Mesenchymal stem cell (in vitro differentiated cells and primary cell): ENCODE measurements at regions not wholly inside any gene's neighbourhood (a gene's known extent, or its start where the extent isn't known, plus 50 kb on each side); places are given as distances from the start of the nearest gene placed in this dataset.

Experiments used
- DNase-seq: peaks from one replicate; pipeline ENCODE4 v3.0.0-alpha.2; 2013
- H2AFZ ChIP-seq: one replicate; pipeline ENCODE4 v1.6.1; 2013; ENCODE audit warnings: low read depth, mild to moderate bottlenecking, control low read depth, inconsistent platforms, low read length, moderate library complexity
- H2AK5ac ChIP-seq: 2 replicates; pipeline ENCODE4 v1.6.1; 2013; ENCODE audit warnings: low read length, moderate library complexity, mild to moderate bottlenecking, inconsistent platforms; ENCODE audit not compliant: severe bottlenecking
- H2BK120ac ChIP-seq: one replicate; pipeline ENCODE4 v1.6.1; 2013; ENCODE audit warnings: low read depth, mild to moderate bottlenecking, inconsistent platforms, low read length, moderate library complexity
- H2BK12ac ChIP-seq, 2 experiments: one replicate each; pipeline ENCODE4 v1.6.1; 2013; ENCODE audit warnings: inconsistent platforms in 2 of 2, low read length in 2 of 2, mild to moderate bottlenecking in 2 of 2, moderate library complexity in 2 of 2, control low read depth in 1 of 2
- H2BK15ac ChIP-seq: one replicate; pipeline ENCODE4 v1.6.1; 2013; ENCODE audit warnings: mild to moderate bottlenecking, low read depth, inconsistent platforms; ENCODE audit not compliant: poor library complexity, severe bottlenecking
- H2BK5ac ChIP-seq: 2 replicates; pipeline ENCODE4 v1.6.1; 2013; ENCODE audit warnings: low read depth, mild to moderate bottlenecking, low read length, control low read depth, inconsistent platforms; ENCODE audit not compliant: poor library complexity, severe bottlenecking
- H3K14ac ChIP-seq, 2 experiments: one replicate each; pipeline ENCODE4 v1.6.1; 2013; ENCODE audit warnings: inconsistent platforms in 2 of 2, low read length in 2 of 2, control low read depth in 1 of 2, mild to moderate bottlenecking in 1 of 2, moderate library complexity in 1 of 2
- H3K18ac ChIP-seq, 2 experiments: one replicate each; pipeline ENCODE4 v1.6.1; 2013; ENCODE audit warnings: inconsistent platforms in 2 of 2, low read length in 2 of 2, control low read depth in 1 of 2, low read depth in 1 of 2, mild to moderate bottlenecking in 1 of 2
- H3K23ac ChIP-seq, 2 experiments: one replicate each; pipeline ENCODE4 v1.6.1; 2013; ENCODE audit warnings: inconsistent platforms in 2 of 2, low read length in 2 of 2, mild to moderate bottlenecking in 2 of 2, moderate library complexity in 2 of 2, control low read depth in 1 of 2
- H3K27ac ChIP-seq: 2 replicates; pipeline ENCODE4 v1.5.1; 2013; ENCODE audit warnings: mild to moderate bottlenecking, moderate library complexity, low read length, control low read depth, inconsistent platforms; ENCODE audit not compliant: poor library complexity, severe bottlenecking
- H3K27me3 ChIP-seq, 2 experiments: 2 replicates each; pipeline versions ENCODE4 v1.6.1 to v1.7.0; 2013; ENCODE audit warnings: low read length in 2 of 2, mild to moderate bottlenecking in 2 of 2, moderate library complexity in 2 of 2, control low read depth in 1 of 2, inconsistent platforms in 1 of 2; ENCODE audit not compliant: control insufficient read depth in 1 of 2, insufficient read depth in 1 of 2
- H3K36me3 ChIP-seq, 2 experiments: 2 replicates each; pipeline versions ENCODE4 v1.6.1 to v1.7.0; 2013; ENCODE audit warnings: low read length in 2 of 2, control low read depth in 1 of 2, inconsistent platforms in 1 of 2, low read depth in 1 of 2, mild to moderate bottlenecking in 1 of 2; ENCODE audit not compliant: insufficient read depth in 2 of 2, control insufficient read depth in 1 of 2
- H3K4ac ChIP-seq, 2 experiments: one replicate each; pipeline ENCODE4 v1.6.1; 2013; ENCODE audit warnings: inconsistent platforms in 2 of 2, low read length in 2 of 2, mild to moderate bottlenecking in 2 of 2, moderate library complexity in 2 of 2, control low read depth in 1 of 2, low read depth in 1 of 2
- H3K4me1 ChIP-seq: 2 replicates; pipeline ENCODE4 v1.6.1; 2013; ENCODE audit warnings: low read depth, low read length, control low read depth; ENCODE audit not compliant: control insufficient read depth, insufficient read depth
- H3K4me2 ChIP-seq: 2 replicates; pipeline ENCODE4 v1.6.1; 2013; ENCODE audit warnings: low read length, mild to moderate bottlenecking, inconsistent platforms; ENCODE audit not compliant: poor library complexity, severe bottlenecking
- H3K4me3 ChIP-seq, 2 experiments: 2 replicates each; pipeline versions ENCODE4 v1.5.1 to v1.7.0; 2013; ENCODE audit warnings: low read length in 2 of 2, mild to moderate bottlenecking in 2 of 2, control low read depth in 1 of 2, low read depth in 1 of 2; ENCODE audit not compliant: insufficient read depth in 1 of 2
- H3K79me1 ChIP-seq: replicated peaks from 2 replicates; pipeline ENCODE4 v1.6.1; 2013; ENCODE audit warnings: mild to moderate bottlenecking, control low read depth, low read length, inconsistent platforms; ENCODE audit not compliant: poor library complexity, severe bottlenecking
- H3K9ac ChIP-seq: 2 replicates; pipeline ENCODE4 v1.7.0; 2013; ENCODE audit warnings: mild to moderate bottlenecking, low read length, moderate library complexity
- H3K9me3 ChIP-seq: 2 replicates; pipeline ENCODE4 v1.7.0; 2013; ENCODE audit warnings: mild to moderate bottlenecking, low read length; ENCODE audit not compliant: control insufficient read depth
- H4K8ac ChIP-seq: one replicate; pipeline ENCODE4 v1.6.1; 2013; ENCODE audit warnings: inconsistent platforms, mild to moderate bottlenecking, low read length, moderate library complexity
- H4K91ac ChIP-seq: one replicate; pipeline ENCODE4 v1.6.1; 2013; ENCODE audit warnings: mild to moderate bottlenecking, low read length, inconsistent platforms
- WGBS: methylation state at CpG from one replicate; pipeline ENCODE4 v1.1.7; 2013; ENCODE audit warnings: mixed read lengths; 5-methylcytosine and 5-hydroxymethylcytosine counted together

DNA sequence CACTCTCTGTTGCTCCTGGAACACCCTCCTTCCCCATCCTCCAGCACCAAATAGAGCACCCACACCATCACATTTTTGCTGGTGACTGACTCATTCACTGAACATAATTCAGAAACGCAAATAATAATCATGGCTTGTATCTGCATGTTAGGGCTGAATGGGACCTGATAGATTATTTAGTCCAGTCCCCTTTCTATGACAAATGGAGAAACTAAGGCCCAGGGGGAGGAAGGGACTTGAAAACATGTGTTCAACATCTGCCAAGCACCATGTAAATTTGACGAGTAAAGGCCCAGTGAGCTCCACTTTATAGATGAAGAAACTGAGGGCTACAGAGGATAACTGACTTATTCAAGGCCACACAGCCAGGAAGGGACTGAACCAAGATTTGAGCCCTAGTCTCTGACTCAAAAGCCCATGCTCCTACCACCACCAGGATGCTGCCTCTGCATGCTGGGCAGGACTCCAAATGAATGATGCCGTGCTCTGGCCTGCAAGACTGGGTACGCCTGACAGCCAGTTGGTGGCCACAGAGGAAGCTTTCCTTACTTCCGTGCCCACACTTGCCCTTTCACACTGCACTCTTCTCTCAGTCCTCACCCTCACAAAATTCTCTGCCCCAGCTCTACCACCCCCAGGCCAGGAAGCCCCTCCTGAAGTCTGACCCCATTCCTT, 133.3 kb upstream of the PJA1 start:
- H3K4me3 ChIP-seq = no peak overlapping the region
- H3K23ac ChIP-seq = no peak overlapping the region
- H3K9ac ChIP-seq = no peak overlapping the region
- no peak overlapping the region for H3K18ac ChIP-seq
- no peak overlapping the region for H4K91ac ChIP-seq
- H2AK5ac ChIP-seq = no peak overlapping the region
- H4K8ac ChIP-seq = no peak overlapping the region
- no peak overlapping the region for H3K14ac ChIP-seq
- H3K9me3 ChIP-seq = no peaks in the 10 kb centered on the region
- no peak overlapping the region for H2BK15ac ChIP-seq
- 83% methylated on average over 4 of the region's 5 CpGs for WGBS
- no peak overlapping the region for H2BK12ac ChIP-seq
- H2BK120ac ChIP-seq = no peak overlapping the region
- no peak overlapping the region for H2BK5ac ChIP-seq
- H2AFZ ChIP-seq = no peak overlapping the region
- no peak overlapping the region for H3K4me2 ChIP-seq
- no peak overlapping the region for H3K27ac ChIP-seq
- H3K36me3 ChIP-seq = no peaks in the 10 kb centered on the region
- no peak for DNase-seq
- H3K79me1 ChIP-seq = no peaks in the 10 kb centered on the region
- H3K27me3 ChIP-seq = peaks cover 0 to 57% of the 10 kb centered on the region in 2 experiments
- no peaks in the 10 kb centered on the region for H3K4me1 ChIP-seq
- H3K4ac ChIP-seq = no peak overlapping the region

GRCh38 chrX:69297506-69297905, 132.3 kb upstream of the PJA1 start:
- no peak overlapping the region for H2BK12ac ChIP-seq
- H3K4me2 ChIP-seq = no peak overlapping the region
- H3K14ac ChIP-seq = no peak overlapping the region
- no peak overlapping the region for H3K4me3 ChIP-seq
- no peak overlapping the region for H2BK120ac ChIP-seq
- H4K91ac ChIP-seq = no peak overlapping the region
- no peak overlapping the region for H3K27ac ChIP-seq
- no peaks in the 10 kb centered on the region for H3K36me3 ChIP-seq
- no peaks in the 10 kb centered on the region for H3K4me1 ChIP-seq
- H3K23ac ChIP-seq = no peak overlapping the region
- 92% methylated on average over 2 of the region's 5 CpGs for WGBS
- H3K79me1 ChIP-seq = no peaks in the 10 kb centered on the region
- H2AK5ac ChIP-seq = no peak overlapping the region
- DNase-seq = no peak
- H3K9ac ChIP-seq = no peak overlapping the region
- H2BK15ac ChIP-seq = no peak overlapping the region
- H2BK5ac ChIP-seq = no peak overlapping the region
- no peak overlapping the region for H4K8ac ChIP-seq
- H3K27me3 ChIP-seq = peaks cover 0 to 55% of the 10 kb centered on the region in 2 experiments
- H3K18ac ChIP-seq = no peak overlapping the region
- H3K9me3 ChIP-seq = no peaks in the 10 kb centered on the region
- no peak overlapping the region for H3K4ac ChIP-seq
- H2AFZ ChIP-seq = no peak overlapping the region

DNA sequence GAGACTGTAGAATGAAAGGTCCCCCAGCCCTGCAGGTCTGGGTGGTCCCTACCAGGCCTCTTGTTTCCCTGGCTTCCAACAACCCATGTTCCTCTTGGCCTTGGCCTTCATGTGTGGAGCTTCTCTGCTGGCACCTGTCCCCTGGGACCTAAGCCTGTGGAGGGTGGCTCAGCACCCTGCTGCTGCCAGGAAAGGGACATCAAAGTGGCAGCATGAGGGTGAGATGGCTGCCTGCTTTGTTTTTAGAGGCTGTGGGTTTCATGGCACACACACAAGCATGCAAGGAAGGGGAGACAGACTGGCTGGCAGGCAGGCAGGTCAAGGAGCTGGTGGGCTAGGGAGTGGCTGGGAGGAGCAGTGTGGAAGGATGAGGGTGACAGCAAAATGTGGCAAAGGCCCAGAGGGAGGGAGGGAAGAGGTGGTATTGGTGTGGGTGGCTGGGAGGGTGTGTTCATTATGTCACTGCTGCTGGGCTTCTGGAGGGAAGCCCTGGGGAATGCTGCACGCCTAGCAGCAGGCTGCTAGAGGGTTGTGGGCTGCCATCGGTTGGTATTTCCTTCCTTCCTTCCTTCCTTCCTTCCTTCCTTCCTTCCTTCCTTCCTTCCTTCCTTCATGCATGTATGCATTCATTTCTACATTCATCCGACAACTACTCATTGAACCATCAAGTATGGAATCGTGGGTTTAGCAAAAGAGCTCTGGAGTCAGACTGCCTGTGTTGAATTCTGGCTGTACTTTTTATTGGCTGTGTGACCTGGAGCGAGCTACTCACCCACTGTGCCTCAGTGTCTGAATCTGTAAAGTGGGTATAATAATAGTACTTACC, 128.7 kb upstream of the PJA1 start:
- WGBS = 68% methylated on average over 4 of the region's 5 CpGs
- Histone ChIP-seq H3K36me3 (no peaks in the 10 kb centered on the region), H3K23ac (no peak overlapping the region), H2BK15ac (no peak overlapping the region), H3K4me1 (no peaks in the 10 kb centered on the region), H3K4me3 (no peak overlapping the region), H3K27ac (no peak overlapping the region), H4K91ac (no peak overlapping the region), H3K4ac (no peak overlapping the region), H4K8ac (no peak overlapping the region), H3K9ac (no peak overlapping the region), H3K27me3 (peaks cover 4 to 48% of the 10 kb centered on the region in 2 experiments), H2AK5ac (no peak overlapping the region), H2BK12ac (no peak overlapping the region), H2BK120ac (no peak overlapping the region), H3K79me1 (no peaks in the 10 kb centered on the region), H3K18ac (no peak overlapping the region), H3K4me2 (no peak overlapping the region), H3K9me3 (no peaks in the 10 kb centered on the region), H3K14ac (no peak overlapping the region), H2AFZ (no peak overlapping the region), H2BK5ac (no peak overlapping the region)
- no peak for DNase-seq

GRCh38 chrX:69291116-69291515, 125.9 kb upstream of the PJA1 start:
- Histone ChIP-seq H2BK5ac (no peak overlapping the region), H3K36me3 (no peaks in the 10 kb centered on the region), H3K4me1 (peaks cover 3% of the 10 kb centered on the region), H2BK15ac (no peak overlapping the region), H3K9me3 (no peaks in the 10 kb centered on the region), H2AFZ (no peak overlapping the region), H3K4me3 (no peak overlapping the region), H3K4me2 (no peak overlapping the region), H3K4ac (no peak overlapping the region), H3K23ac (no peak overlapping the region), H2AK5ac (no peak overlapping the region), H2BK12ac (no peak overlapping the region), H3K14ac (no peak overlapping the region), H4K91ac (no peak overlapping the region), H3K27me3 (peaks cover 4 to 68% of the 10 kb centered on the region in 2 experiments), H3K27ac (no peak overlapping the region), H4K8ac (no peak overlapping the region), H3K79me1 (no peaks in the 10 kb centered on the region), H3K18ac (no peak overlapping the region), H3K9ac (no peak overlapping the region), H2BK120ac (no peak overlapping the region)
- no peak for DNase-seq
- WGBS = 61% methylated on average over 2 of the region's 4 CpGs
